Chondrocyte (in vitro differentiated cells): ENCODE measurements at regions not wholly inside any gene's neighbourhood (a gene's known extent, or its start where the extent isn't known, plus 50 kb on each side); places are given as distances from the start of the nearest gene placed in this dataset.

Source experiments
- DNase-seq: peaks from one replicate; pipeline ENCODE4 v3.0.0; 2021; ENCODE audit warnings: mixed read lengths, low spot score
- H3K27ac Mint-ChIP-seq: one replicate; pipeline ENCODE4 v1.8.0; 2021; ENCODE audit warnings: mild to moderate bottlenecking, moderate library complexity, mixed read lengths; ENCODE audit not compliant: unreplicated experiment
- H3K27me3 Mint-ChIP-seq: 2 replicates; pipeline ENCODE4 v1.8.0; 2021; ENCODE audit warnings: low read depth, mixed read lengths
- H3K36me3 Mint-ChIP-seq: 2 replicates; pipeline ENCODE4 v1.8.0; 2021; ENCODE audit warnings: low read depth, mixed read lengths
- H3K4me1 Mint-ChIP-seq: 2 replicates; pipeline ENCODE4 v1.8.0; 2021; ENCODE audit warnings: low read depth, mild to moderate bottlenecking, mixed read lengths
- H3K4me3 Mint-ChIP-seq: one replicate; pipeline ENCODE4 v1.8.0; 2021; ENCODE audit warnings: mild to moderate bottlenecking, moderate library complexity, mixed read lengths; ENCODE audit not compliant: unreplicated experiment
- H3K9me3 Mint-ChIP-seq: 2 replicates; pipeline ENCODE4 v1.8.0; 2021; ENCODE audit warnings: low read depth, mixed read lengths
- TF ChIP-seq, protein P1 (sequence below): fragments of 200-600 bp; sonication (generic); IDR thresholded peaks from 2 replicates; pipeline ENCODE4 v1.5.0; 2021; ENCODE audit warnings: antibody characterized with exemption, mild to moderate bottlenecking, moderate library complexity

DNA sequence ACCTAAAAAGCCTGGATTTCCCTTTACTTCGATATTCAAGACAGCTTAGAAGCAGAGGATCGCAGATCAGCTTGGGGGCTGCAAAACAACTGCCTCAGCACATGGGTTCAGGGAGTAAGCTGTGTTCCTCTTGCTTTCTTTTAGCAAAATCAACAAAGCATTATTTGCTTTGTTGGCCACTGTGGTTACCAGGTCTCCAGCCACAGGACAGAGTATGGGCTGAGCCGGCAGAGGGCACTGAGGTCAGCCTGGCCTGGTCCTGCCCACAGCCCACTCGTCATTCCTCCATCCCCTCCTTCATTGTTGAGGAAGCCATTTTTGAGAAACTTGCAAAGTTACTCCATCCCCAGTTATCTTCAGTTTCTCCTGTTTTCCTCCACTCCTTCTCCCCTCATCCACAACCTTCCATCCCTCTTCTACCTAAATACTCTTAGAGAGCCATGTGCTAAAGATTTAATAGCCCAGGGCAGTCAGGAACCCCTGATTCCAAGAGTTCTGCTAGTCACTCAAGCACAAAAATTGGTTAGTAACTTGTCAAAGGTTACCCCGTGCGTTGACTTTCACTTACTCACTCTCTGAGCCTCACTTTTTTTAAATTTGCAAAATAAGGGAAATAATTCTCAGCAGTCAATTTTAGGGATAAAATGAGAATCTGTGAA lies 60.0 kb upstream of the HES1 start:
- H3K36me3 Mint-ChIP-seq: peaks cover under 1% of the 10 kb centered on the region
- H3K9me3 Mint-ChIP-seq: no peaks in the 10 kb centered on the region
- H3K4me3 Mint-ChIP-seq: no peak overlapping the region
- H3K27ac Mint-ChIP-seq: no peak overlapping the region
- DNase-seq: no peak
- H3K4me1 Mint-ChIP-seq: peaks cover 18% of the 10 kb centered on the region
- H3K27me3 Mint-ChIP-seq: peaks cover 58% of the 10 kb centered on the region
- TF ChIP-seq, protein P1, sequence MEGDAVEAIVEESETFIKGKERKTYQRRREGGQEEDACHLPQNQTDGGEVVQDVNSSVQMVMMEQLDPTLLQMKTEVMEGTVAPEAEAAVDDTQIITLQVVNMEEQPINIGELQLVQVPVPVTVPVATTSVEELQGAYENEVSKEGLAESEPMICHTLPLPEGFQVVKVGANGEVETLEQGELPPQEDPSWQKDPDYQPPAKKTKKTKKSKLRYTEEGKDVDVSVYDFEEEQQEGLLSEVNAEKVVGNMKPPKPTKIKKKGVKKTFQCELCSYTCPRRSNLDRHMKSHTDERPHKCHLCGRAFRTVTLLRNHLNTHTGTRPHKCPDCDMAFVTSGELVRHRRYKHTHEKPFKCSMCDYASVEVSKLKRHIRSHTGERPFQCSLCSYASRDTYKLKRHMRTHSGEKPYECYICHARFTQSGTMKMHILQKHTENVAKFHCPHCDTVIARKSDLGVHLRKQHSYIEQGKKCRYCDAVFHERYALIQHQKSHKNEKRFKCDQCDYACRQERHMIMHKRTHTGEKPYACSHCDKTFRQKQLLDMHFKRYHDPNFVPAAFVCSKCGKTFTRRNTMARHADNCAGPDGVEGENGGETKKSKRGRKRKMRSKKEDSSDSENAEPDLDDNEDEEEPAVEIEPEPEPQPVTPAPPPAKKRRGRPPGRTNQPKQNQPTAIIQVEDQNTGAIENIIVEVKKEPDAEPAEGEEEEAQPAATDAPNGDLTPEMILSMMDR: no peak

GRCh38 chr3:194076475-194076874 lies 59.5 kb upstream of the HES1 start:
- Mint-ChIP-seq H3K9me3 (no peaks in the 10 kb centered on the region), H3K36me3 (peaks cover 2% of the 10 kb centered on the region), H3K4me3 (no peak overlapping the region), H3K27ac (no peak overlapping the region), H3K4me1 (peaks cover 16% of the 10 kb centered on the region), H3K27me3 (peaks cover 59% of the 10 kb centered on the region)
- no peak for DNase-seq
- TF ChIP-seq, protein P1: no peak

DNA sequence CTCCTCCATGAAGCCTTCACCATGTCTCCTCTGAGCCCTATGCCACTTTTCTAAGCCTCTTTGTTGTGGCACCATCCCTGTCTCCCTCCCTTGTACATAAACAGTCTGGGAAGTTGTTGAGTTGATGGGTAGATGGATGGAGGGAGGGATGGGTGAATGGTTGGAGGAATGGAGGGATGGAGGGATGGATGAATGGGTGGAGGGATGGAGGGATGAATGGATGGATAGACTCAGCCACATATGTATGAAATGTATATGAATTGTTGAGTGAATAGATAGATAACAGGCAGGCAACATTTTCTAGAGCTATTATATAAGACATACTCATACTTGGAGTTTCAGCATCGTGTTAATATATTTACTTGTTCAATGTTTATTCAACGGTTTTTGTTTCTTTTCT lies 58.3 kb upstream of the HES1 start:
- Mint-ChIP-seq H3K9me3 (no peaks in the 10 kb centered on the region), H3K27ac (no peak overlapping the region), H3K36me3 (peaks cover 2% of the 10 kb centered on the region), H3K27me3 (peaks cover 57% of the 10 kb centered on the region), H3K4me3 (no peak overlapping the region), H3K4me1 (peaks cover 15% of the 10 kb centered on the region)
- TF ChIP-seq, protein P1: no peak
- no peak for DNase-seq

GRCh38 chr3:194078045-194078821 lies 57.7 kb upstream of the HES1 start:
- Mint-ChIP-seq H3K36me3 (peaks cover 2% of the 10 kb centered on the region), H3K27me3 (peaks cover 53% of the 10 kb centered on the region), H3K9me3 (no peaks in the 10 kb centered on the region), H3K4me3 (no peak overlapping the region), H3K27ac (no peak overlapping the region), H3K4me1 (peaks cover 21% of the 10 kb centered on the region)
- DNase-seq: no peak
- TF ChIP-seq, protein P1: no peak

DNA sequence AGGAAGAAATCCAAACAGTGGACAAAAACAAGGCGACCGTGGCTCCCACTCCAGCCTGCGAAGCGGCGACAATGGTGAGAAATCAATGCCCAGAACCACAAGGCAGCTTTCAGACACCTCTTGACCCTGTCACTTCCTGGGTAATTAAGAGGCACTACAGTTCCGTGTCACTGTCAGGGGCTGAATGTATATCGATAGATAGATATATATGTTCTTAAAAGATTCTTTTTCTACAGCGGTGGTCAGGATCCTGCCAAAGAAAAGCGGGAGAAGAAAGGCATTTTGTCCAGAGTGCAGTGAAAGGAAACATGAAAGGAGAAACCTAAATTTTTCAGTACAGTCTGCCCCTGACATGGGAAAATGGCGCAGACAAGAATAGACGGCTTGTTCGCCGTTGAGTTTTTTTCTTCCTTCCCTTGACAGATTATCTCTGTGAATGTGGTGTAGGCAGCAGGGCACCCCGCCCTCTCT lies 56.2 kb upstream of the HES1 start:
- Mint-ChIP-seq H3K36me3 (peaks cover 2% of the 10 kb centered on the region), H3K9me3 (no peaks in the 10 kb centered on the region), H3K4me3 (no peak overlapping the region), H3K27me3 (peaks cover 47% of the 10 kb centered on the region), H3K4me1 (peaks cover 27% of the 10 kb centered on the region), H3K27ac (no peak overlapping the region)
- TF ChIP-seq, protein P1: no peak
- no peak for DNase-seq
